Neural cell (in vitro differentiated cells): ENCODE measurements at regions not wholly inside any gene's neighbourhood (a gene's known extent, or its start where the extent isn't known, plus 50 kb on each side); places are given as distances from the start of the nearest gene placed in this dataset.

Experiments
- H2AFZ ChIP-seq: fragments of 200-600, 300-800 bp; sonication (generic), shearing (Covaris generic); 2 replicates; pipeline ENCODE4 v1.6.0; 2014; ENCODE audit warnings: low read depth, mild to moderate bottlenecking, antibody characterized with exemption, low read length, moderate library complexity
- H3F3A ChIP-seq: fragments of 200-600 bp; shearing (Covaris generic); 2 replicates; pipeline ENCODE4 v1.6.1; 2016; ENCODE audit warnings: mild to moderate bottlenecking, moderate library complexity, mixed read lengths, antibody characterized with exemption, low read length; ENCODE audit not compliant: insufficient read depth, poor library complexity, severe bottlenecking
- H3K27ac ChIP-seq: fragments of 200-600, 300-800 bp; sonication (generic), shearing (Covaris generic); 2 replicates; pipeline ENCODE4 v1.5.1; 2014; ENCODE audit warnings: mild to moderate bottlenecking, low read length, moderate library complexity
- H3K27me3 ChIP-seq: fragments of 300-800, 200-600 bp; sonication (generic), shearing (Covaris generic); 2 replicates; pipeline ENCODE4 v1.6.0; 2014; ENCODE audit warnings: mild to moderate bottlenecking, low read depth, low read length, moderate library complexity; ENCODE audit not compliant: insufficient read depth
- H3K36me3 ChIP-seq: fragments of 300-800, 200-600 bp; sonication (generic), shearing (Covaris generic); 2 replicates; pipeline ENCODE4 v1.5.1; 2014; ENCODE audit warnings: mild to moderate bottlenecking, antibody characterized with exemption, low read length, moderate library complexity; ENCODE audit not compliant: insufficient read depth
- H3K4me2 ChIP-seq: fragments of 300-800, 200-600 bp; sonication (generic), shearing (Covaris generic); 2 replicates; pipeline ENCODE4 v1.6.0; 2014; ENCODE audit warnings: mild to moderate bottlenecking, low read length
- H3K4me3 ChIP-seq: fragments of 300-800, 200-600 bp; sonication (generic), shearing (Covaris generic); 2 replicates; pipeline ENCODE4 v1.5.1; 2014; ENCODE audit warnings: mild to moderate bottlenecking, low read length, moderate library complexity
- H3K79me2 ChIP-seq: fragments of 200-600 bp; shearing (Covaris generic); replicated peaks from 2 replicates; pipeline ENCODE4 v1.6.0; 2014; ENCODE audit warnings: mild to moderate bottlenecking, low read length, moderate library complexity; ENCODE audit not compliant: insufficient read depth
- H3K9ac ChIP-seq: fragments of 300-800, 200-600 bp; sonication (generic), shearing (Covaris generic); 2 replicates; pipeline ENCODE4 v1.6.1; 2016; ENCODE audit warnings: mild to moderate bottlenecking, low read length, mixed read lengths
- H3K9me2 ChIP-seq: fragments of 200-600 bp; shearing (Covaris generic); 2 replicates; pipeline ENCODE4 v1.6.1; 2016; ENCODE audit warnings: mild to moderate bottlenecking, low read length, mixed read lengths; ENCODE audit not compliant: insufficient read depth
- H3K9me3 ChIP-seq: fragments of 200-600, 300-800 bp; sonication (generic), shearing (Covaris generic); 2 replicates; pipeline ENCODE4 v1.6.1; 2016; ENCODE audit warnings: mild to moderate bottlenecking, mixed run types, low read length, moderate library complexity, mixed read lengths
- H4K20me1 ChIP-seq: fragments of 200-600 bp; shearing (Covaris generic); 2 replicates; pipeline ENCODE4 v1.6.1; 2016; ENCODE audit warnings: mild to moderate bottlenecking, mixed run types; ENCODE audit not compliant: insufficient read depth
- CTCF ChIP-seq: fragments of 450-650 bp; IDR thresholded peaks from 2 replicates; pipeline ENCODE4 v1.5.1; 2014; ENCODE audit warnings: antibody characterized with exemption, mild to moderate bottlenecking, moderate library complexity; ENCODE audit not compliant: poor library complexity, severe bottlenecking
- EP300 ChIP-seq: fragments of 450-650 bp; conservative IDR thresholded peaks from 2 replicates; pipeline ENCODE4 v1.6.1; 2014; ENCODE audit warnings: antibody characterized with exemption, mild to moderate bottlenecking, moderate library complexity; ENCODE audit not compliant: poor library complexity, severe bottlenecking
- EZH2 ChIP-seq: fragments of 200-600, 300-800 bp; shearing (Covaris generic), sonication (generic); IDR thresholded peaks from 2 replicates; pipeline ENCODE4 v1.6.1; 2014; ENCODE audit warnings: antibody characterized with exemption, low read length, borderline replicate concordance, mild to moderate bottlenecking; ENCODE audit not compliant: insufficient read depth, poor library complexity, severe bottlenecking
- MXI1 ChIP-seq: fragments of 450-650 bp; conservative IDR thresholded peaks from 2 replicates; pipeline ENCODE4 v1.6.1; 2014; ENCODE audit warnings: antibody characterized with exemption, mild to moderate bottlenecking; ENCODE audit not compliant: poor library complexity, severe bottlenecking
- POLR2AphosphoS5 ChIP-seq: IDR thresholded peaks from 2 replicates; pipeline ENCODE4 v1.6.1; 2012
- RAD21 ChIP-seq: fragments of 450-650 bp; conservative IDR thresholded peaks from 2 replicates; pipeline ENCODE4 v1.6.1; 2014; ENCODE audit warnings: antibody characterized with exemption, mild to moderate bottlenecking, moderate library complexity
- REST ChIP-seq: IDR thresholded peaks from 2 replicates; pipeline ENCODE4 v1.6.1; 2012; ENCODE audit warnings: borderline replicate concordance
- SMC3 ChIP-seq: fragments of 450-650 bp; conservative IDR thresholded peaks from 2 replicates; pipeline ENCODE4 v1.6.1; 2014; ENCODE audit warnings: antibody characterized with exemption, mild to moderate bottlenecking, moderate library complexity; ENCODE audit not compliant: poor library complexity
- TAF1 ChIP-seq: IDR thresholded peaks from 2 replicates; pipeline ENCODE4 v1.6.1; 2012; ENCODE audit warnings: low read depth

DNA sequence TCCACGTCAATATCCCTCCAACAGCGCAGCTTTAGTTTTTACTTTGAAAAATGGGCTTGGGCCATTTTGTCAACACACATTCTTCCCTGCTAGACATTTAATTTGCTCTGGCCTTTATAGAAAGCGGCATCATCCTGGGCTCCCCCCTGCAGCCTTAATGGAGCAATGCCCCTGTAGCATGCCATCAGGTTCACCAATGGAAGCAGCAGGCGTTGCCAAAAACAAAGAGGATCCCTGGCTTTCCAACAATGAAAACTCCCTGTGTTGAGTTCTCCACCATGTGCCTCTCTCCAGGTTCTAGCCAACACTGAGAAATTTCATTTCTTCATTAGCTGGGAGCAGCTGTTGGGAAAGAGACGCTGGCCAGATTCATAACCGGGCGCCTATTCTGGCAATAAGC is 139.5 kb downstream of the ZNF622 start:
- Histone ChIP-seq H3K9me2 (no peaks in the 10 kb centered on the region), H3K9me3 (no peaks in the 10 kb centered on the region), H3K27ac (no peak overlapping the region), H4K20me1 (no peaks in the 10 kb centered on the region), H3K9ac (no peak overlapping the region), H2AFZ (no peak overlapping the region), H3F3A (no peaks in the 10 kb centered on the region), H3K36me3 (no peaks in the 10 kb centered on the region), H3K4me3 (no peak overlapping the region), H3K27me3 (no peaks in the 10 kb centered on the region), H3K79me2 (no peaks in the 10 kb centered on the region), H3K4me2 (no peak overlapping the region)
- TF ChIP-seq POLR2AphosphoS5 (no peak), EZH2 (no peak), EP300 (no peak), TAF1 (no peak), RAD21 (no peak), REST (no peak), MXI1 (no peak), SMC3 (no peak), CTCF (no peak)

GRCh38 chr5:16321284-16321683 is 141.7 kb upstream of the MARCHF11 start:
- no peak for TF ChIP-seq CTCF
- TF ChIP-seq EZH2: no peak
- TF ChIP-seq EP300: no peak
- no peak for TF ChIP-seq RAD21
- TF ChIP-seq MXI1: no peak
- Histone ChIP-seq H3K9me3 (no peaks in the 10 kb centered on the region), H3K79me2 (no peaks in the 10 kb centered on the region), H3F3A (no peaks in the 10 kb centered on the region), H4K20me1 (no peaks in the 10 kb centered on the region), H3K36me3 (no peaks in the 10 kb centered on the region), H3K4me2 (no peak overlapping the region), H3K9me2 (no peaks in the 10 kb centered on the region), H3K27me3 (no peaks in the 10 kb centered on the region), H2AFZ (no peak overlapping the region), H3K9ac (no peak overlapping the region), H3K4me3 (no peak overlapping the region), H3K27ac (no peak overlapping the region)
